ENCODE measurements at regions not wholly inside any gene's neighbourhood (a gene's known extent, or its start where the extent isn't known, plus 50 kb on each side); places are given as distances from the start of the nearest gene placed in this dataset.
"Not testable (repeated sequence)": the region's sequence is repeated elsewhere in the genome, so short reads cannot be mapped to it uniquely, and the experiment has no call there.

DNA sequence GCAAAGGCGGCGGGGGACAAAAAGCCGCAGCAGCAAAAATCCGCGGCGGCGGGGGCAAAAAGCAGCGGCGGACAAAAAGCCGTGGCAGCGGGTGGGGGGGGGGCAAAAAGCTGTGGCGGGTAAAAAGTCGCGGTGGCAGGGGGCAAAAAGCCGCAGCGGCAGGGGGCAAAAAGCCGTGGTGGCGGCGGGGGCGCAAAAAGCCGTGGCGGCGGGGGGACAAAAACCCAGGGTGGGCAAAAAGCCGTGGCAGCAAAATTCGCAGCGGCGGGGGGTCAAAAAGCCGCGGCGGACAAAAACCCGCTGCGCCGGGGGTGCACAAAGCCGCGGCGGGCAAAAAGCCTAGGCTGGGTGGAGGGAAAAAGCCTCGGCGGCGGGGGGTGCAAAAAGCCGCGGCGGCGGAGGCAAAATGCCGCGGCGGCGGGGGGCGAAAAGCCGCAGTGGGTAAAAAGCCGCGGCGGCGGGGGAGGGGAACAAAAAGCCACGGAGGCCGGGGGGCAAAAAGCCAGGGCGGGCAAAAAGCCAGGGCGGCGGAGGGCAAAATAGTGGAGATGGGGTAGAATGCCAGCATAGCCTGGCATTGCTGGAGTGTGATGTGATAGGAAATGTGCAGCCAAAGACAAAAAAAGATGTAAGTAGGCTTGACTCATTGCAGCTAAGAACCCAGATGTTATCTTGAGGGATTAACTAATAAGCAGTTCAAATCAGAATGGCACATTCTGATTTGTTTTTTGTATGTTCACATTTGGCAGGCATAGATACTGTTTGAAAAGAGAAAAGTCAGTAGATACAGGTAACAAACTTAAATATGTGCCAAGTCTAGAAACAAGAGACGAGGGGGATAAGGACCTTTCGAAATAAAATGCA is 1076.3 kb downstream of the RPIA start:
- no peak for ATAC-seq (ENCODE audit: low read depth in 2 of 2)
- Mint-ChIP-seq H3K27me3 (peaks cover 29 to 71% (median 61%) of the 10 kb centered on the region in 3 donors), H3K4me3 (peak overlapping the region in 4 of 8 donors; percentile 10 to 54 (median 26)), H3K36me3 (peaks cover 3 to 9% of the 10 kb centered on the region in 2 donors), H3K27ac (peak overlapping the region in 1 of 6 donors; percentile 15), H3K4me1 (peaks cover 4 to 8% (median 5%) of the 10 kb centered on the region in 3 donors), H3K9me3 (peaks cover 9 to 28% (median 21%) of the 10 kb centered on the region in 7 donors)
- DNase-seq, result no peak

GRCh38 chr2:89775885-89776284 is 1084.4 kb downstream of the RPIA start:
- Mint-ChIP-seq H3K9me3 (peaks cover 69 to 91% (median 81%) of the 10 kb centered on the region in 7 donors), H3K4me3 (no peak overlapping the region), H3K27me3 (peaks cover 0 to 12% (median 0%) of the 10 kb centered on the region in 3 donors), H3K36me3 (peaks cover 19 to 75% of the 10 kb centered on the region in 2 donors), H3K4me1 (peaks cover 0 to 4% (median 0%) of the 10 kb centered on the region in 3 donors), H3K27ac (no peak overlapping the region)
- DNase-seq, result no peak
- ATAC-seq (ENCODE audit: low read depth in 2 of 2), result no peak

DNA sequence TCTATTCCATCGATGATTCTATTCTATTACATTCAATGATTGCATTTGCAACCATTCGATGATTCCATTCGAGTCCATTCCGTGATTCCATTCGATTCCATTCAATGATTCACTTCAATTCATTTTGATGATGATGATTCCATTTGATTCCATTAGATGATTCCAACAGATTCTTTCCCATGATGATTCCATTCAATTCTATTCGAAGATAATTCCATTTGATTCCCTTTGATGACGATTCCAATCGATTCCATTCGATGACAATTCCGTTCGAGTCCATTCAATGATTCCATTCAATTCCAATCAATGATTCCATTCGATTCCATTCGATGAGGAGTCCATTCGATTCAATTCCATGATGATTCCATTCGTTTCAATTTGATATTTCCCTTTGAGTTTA is 1088.8 kb downstream of the RPIA start:
- peaks cover 0 to 4% (median 0%) of the 10 kb centered on the region in 3 donors for H3K4me1 Mint-ChIP-seq
- no peak for ATAC-seq (ENCODE audit: low read depth in 2 of 2)
- no peak overlapping the region for H3K27ac Mint-ChIP-seq
- peaks cover 74 to 95% (median 87%) of the 10 kb centered on the region in 7 donors for H3K9me3 Mint-ChIP-seq
- peak overlapping the region in 1 of 8 donors; percentile 32 for H3K4me3 Mint-ChIP-seq
- H3K27me3 Mint-ChIP-seq, result no peaks in the 10 kb centered on the region
- peaks cover 37 to 91% of the 10 kb centered on the region in 2 donors for H3K36me3 Mint-ChIP-seq
- DNase-seq, result no peak

DNA sequence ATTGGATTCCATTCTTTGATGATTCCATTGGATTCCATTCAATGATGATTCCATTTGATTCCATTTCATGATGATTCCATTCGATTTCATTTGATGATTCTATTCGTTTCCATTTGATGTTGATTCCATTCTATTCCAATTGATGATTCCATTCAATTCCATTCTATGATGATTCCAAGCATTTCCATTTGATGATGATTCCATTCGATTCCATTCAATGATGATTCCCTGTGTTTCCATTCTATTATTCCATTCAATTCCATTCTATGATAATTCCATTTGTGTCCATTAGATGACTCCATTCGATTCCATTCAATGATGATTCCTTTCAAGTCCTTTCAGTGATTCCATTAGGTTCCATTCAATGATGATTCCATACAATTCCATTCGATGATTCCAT is 1090.5 kb downstream of the RPIA start:
- Mint-ChIP-seq H3K36me3 (peaks cover 28 to 82% of the 10 kb centered on the region in 2 donors), H3K27ac (no peak overlapping the region), H3K4me1 (peaks cover 0 to 4% (median 0%) of the 10 kb centered on the region in 3 donors), H3K4me3 (no peak overlapping the region), H3K9me3 (peaks cover 67 to 93% (median 84%) of the 10 kb centered on the region in 7 donors), H3K27me3 (no peaks in the 10 kb centered on the region)
- DNase-seq, result no peak
- no peak for ATAC-seq (ENCODE audit: low read depth in 2 of 2)

DNA sequence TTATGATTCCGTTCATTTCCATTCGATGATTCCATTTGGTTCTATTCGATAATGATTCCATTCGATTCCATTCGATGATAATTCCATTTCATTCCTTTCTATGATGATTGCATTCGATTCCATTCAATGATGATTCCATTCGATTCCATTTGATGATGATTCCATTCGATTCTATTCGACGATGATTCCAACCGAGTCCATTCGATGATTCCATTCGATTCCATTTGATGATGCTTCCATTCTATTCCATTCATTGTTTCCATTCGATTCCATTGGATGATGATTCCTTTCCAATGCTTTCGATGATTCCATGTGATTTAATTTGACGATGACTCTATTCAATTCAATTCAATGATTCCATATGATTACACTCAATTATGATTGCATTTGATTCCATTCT is 1093.5 kb downstream of the RPIA start:
- Mint-ChIP-seq H3K27ac (no peak overlapping the region), H3K27me3 (no peaks in the 10 kb centered on the region), H3K9me3 (peaks cover 73 to 95% (median 88%) of the 10 kb centered on the region in 7 donors), H3K4me1 (no peaks in the 10 kb centered on the region), H3K36me3 (peaks cover 28 to 87% of the 10 kb centered on the region in 2 donors), H3K4me3 (no peak overlapping the region)
- ATAC-seq (ENCODE audit: low read depth in 2 of 2), result no peak
- no peak for DNase-seq

DNA sequence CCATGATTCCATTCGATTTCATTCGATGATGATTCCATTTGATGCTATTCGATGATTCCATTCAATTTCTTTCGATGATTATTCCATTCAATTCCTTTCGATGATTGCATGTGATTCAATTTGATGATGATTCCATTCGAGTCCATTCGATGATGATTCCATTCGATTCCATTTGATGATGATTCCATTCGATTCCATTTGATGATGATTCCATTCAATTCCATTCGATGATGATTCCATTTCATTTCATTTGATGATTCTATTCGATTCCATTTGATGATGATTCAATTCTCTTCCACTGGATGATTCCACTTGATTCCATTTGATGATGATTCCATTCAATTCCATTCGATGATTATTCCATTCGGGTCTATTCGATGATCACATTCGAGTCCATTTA is 1094.1 kb downstream of the RPIA start:
- H3K27ac Mint-ChIP-seq; H3K4me1 Mint-ChIP-seq; H3K4me3 Mint-ChIP-seq; ATAC-seq (ENCODE audit: low read depth in 2 of 2); DNase-seq; H3K27me3 Mint-ChIP-seq: not testable (repeated sequence)
- H3K9me3 Mint-ChIP-seq, result peaks cover 73 to 94% (median 88%) of the 10 kb centered on the region in 7 donors
- peaks cover 28 to 87% of the 10 kb centered on the region in 2 donors for H3K36me3 Mint-ChIP-seq

- peaks cover 72 to 93% (median 87%) of the 10 kb centered on the region in 7 donors for H3K9me3 Mint-ChIP-seq
- H3K4me1 Mint-ChIP-seq; DNase-seq; H3K4me3 Mint-ChIP-seq; H3K27ac Mint-ChIP-seq; ATAC-seq (ENCODE audit: low read depth in 2 of 2); H3K27me3 Mint-ChIP-seq: not testable (repeated sequence)
- peaks cover 19 to 87% of the 10 kb centered on the region in 2 donors for H3K36me3 Mint-ChIP-seq
Observed at GRCh38 chr2:89786642-89787041, 1095.2 kb downstream of the RPIA start.

- Mint-ChIP-seq H3K36me3 (peaks cover 24 to 88% of the 10 kb centered on the region in 2 donors), H3K9me3 (peaks cover 71 to 92% (median 90%) of the 10 kb centered on the region in 7 donors)
- not testable (repeated sequence) for DNase-seq; H3K4me1 Mint-ChIP-seq; H3K27ac Mint-ChIP-seq; H3K27me3 Mint-ChIP-seq; ATAC-seq (ENCODE audit: low read depth in 2 of 2); H3K4me3 Mint-ChIP-seq
Observed at GRCh38 chr2:89795530-89795929, 1104.1 kb downstream of the RPIA start.

DNA sequence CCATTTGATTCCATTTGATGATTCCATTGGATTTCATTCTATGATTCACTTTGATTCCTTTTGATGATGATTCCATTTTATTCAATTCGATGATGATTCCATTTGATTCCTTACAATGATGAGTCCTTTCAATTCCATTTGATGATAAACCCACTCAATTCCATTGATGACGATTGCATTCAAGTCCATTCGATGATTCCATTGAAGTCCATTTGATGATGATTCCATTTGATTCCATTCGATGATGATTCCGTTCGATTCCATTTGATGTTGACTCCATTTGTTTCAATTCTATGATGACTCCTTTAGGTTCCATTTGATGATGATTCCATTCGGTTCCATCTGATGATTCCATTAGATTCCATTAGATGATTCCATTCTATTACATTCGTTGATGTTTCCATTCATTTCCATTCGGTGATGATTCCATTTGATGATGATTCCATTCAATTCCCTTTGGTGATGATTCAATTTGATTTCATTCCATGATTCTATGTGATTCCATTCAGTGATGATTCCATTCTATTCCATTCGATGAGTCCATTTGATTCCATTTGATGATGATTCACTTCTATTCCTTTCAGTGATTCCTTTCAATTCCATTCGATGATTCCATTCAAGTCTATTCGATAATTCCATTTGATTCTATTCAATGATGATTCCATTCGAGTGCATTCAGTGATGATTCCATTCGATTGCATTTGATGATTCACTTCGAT is 1106.0 kb downstream of the RPIA start:
- Mint-ChIP-seq H3K9me3 (peaks cover 74 to 95% (median 93%) of the 10 kb centered on the region in 7 donors), H3K36me3 (peaks cover 26 to 84% of the 10 kb centered on the region in 2 donors), H3K27ac (no peak overlapping the region)

GRCh38 chr2:89801207-89801606 is 1109.7 kb downstream of the RPIA start:
- not testable (repeated sequence) for ATAC-seq (ENCODE audit: low read depth in 2 of 2); DNase-seq; H3K27me3 Mint-ChIP-seq; H3K4me3 Mint-ChIP-seq; H3K4me1 Mint-ChIP-seq; H3K27ac Mint-ChIP-seq
- Mint-ChIP-seq H3K9me3 (peaks cover 73 to 99% (median 94%) of the 10 kb centered on the region in 7 donors), H3K36me3 (peaks cover 28 to 91% of the 10 kb centered on the region in 2 donors)

More for the DNA sequence above, 1106.0 kb downstream of the RPIA start:
- Mint-ChIP-seq H3K4me3 (no peak overlapping the region), H3K27me3 (no peaks in the 10 kb centered on the region), H3K4me1 (no peaks in the 10 kb centered on the region)
- ATAC-seq (ENCODE audit: low read depth in 2 of 2) (no peak), DNase-seq (no peak)

GRCh38 chr2:89806363-89806762 is 1114.9 kb downstream of the RPIA start:
- not testable (repeated sequence) for H3K27me3 Mint-ChIP-seq; H3K4me3 Mint-ChIP-seq; H3K4me1 Mint-ChIP-seq; DNase-seq; H3K27ac Mint-ChIP-seq; ATAC-seq (ENCODE audit: low read depth in 2 of 2)
- H3K9me3 Mint-ChIP-seq, result peaks cover 41 to 93% (median 85%) of the 10 kb centered on the region in 7 donors
- peaks cover 19 to 60% of the 10 kb centered on the region in 2 donors for H3K36me3 Mint-ChIP-seq

DNA sequence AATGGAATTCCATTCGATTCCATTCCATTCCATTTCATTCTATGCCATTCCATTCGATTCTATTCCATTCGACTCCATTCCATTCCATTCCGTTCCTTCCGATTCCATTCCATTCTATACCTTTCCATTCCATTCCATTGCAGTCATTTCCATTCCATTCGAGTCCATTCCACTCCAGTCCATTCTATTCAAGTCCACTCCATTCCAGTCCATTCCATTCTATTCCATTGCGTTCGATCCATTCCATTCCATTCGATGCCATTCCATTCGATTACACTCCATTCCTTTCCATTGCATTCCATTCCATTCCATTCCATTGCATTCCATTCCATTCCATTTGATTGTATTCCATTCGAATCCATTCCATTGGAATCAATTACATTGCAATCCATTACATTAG is 1119.8 kb downstream of the RPIA start:
- Mint-ChIP-seq H3K27me3 (no peaks in the 10 kb centered on the region), H3K4me1 (no peaks in the 10 kb centered on the region), H3K9me3 (peaks cover 22 to 88% (median 76%) of the 10 kb centered on the region in 7 donors), H3K36me3 (peaks cover 15 to 17% of the 10 kb centered on the region in 2 donors), H3K4me3 (no peak overlapping the region), H3K27ac (peak overlapping the region in 1 of 6 donors; percentile 78)
- ATAC-seq (ENCODE audit: low read depth in 2 of 2) (no peak), DNase-seq (no peak)

GRCh38 chr2:89811910-89812309 is 1120.4 kb downstream of the RPIA start:
- H3K27ac Mint-ChIP-seq, result peak overlapping the region in 2 of 6 donors; percentile 21 to 36
- not testable (repeated sequence) for H3K4me3 Mint-ChIP-seq; ATAC-seq (ENCODE audit: low read depth in 2 of 2); H3K27me3 Mint-ChIP-seq; H3K4me1 Mint-ChIP-seq; DNase-seq
- H3K9me3 Mint-ChIP-seq, result peaks cover 16 to 87% (median 72%) of the 10 kb centered on the region in 7 donors
- H3K36me3 Mint-ChIP-seq, result peaks cover 10 to 21% of the 10 kb centered on the region in 2 donors

Data from naive B cell (primary cell).